ENCODE measurements at regions not wholly inside any gene's neighbourhood (a gene's known extent, or its start where the extent isn't known, plus 50 kb on each side); places are given as distances from the start of the nearest gene placed in this dataset.

DNA sequence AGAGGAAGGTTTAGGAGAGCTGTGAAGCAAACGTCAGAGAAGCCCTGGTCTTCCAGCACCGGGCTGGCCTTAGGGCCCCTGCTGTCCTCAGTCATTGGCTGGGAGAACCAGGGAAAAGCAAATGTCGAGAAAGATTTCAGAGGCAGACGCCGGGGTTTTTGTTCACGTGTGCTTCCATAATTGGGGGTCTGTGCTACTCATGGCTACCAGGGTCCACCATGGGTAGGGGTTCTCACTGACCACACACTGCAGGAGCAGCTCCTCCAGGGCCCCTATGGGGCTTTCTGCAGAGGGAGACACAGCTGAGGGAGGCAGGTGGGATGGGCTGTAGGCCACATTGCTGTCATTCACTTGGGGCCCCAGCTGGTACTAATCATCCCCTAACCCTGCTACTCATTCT lies 291.8 kb upstream of the FOXQ1 start:
- Histone ChIP-seq H3K4me3 (no peak overlapping the region), H3K27me3 (ENCODE audit: low read depth) (peaks cover 57% of the 10 kb centered on the region), H3K4me1 (no peaks in the 10 kb centered on the region), H3K36me3 (no peaks in the 10 kb centered on the region), H3K27ac (replicated peaks) (no peak overlapping the region), H3K9me3 (replicated peaks) (peaks cover 2% of the 10 kb centered on the region)
- TF ChIP-seq, protein P1, sequence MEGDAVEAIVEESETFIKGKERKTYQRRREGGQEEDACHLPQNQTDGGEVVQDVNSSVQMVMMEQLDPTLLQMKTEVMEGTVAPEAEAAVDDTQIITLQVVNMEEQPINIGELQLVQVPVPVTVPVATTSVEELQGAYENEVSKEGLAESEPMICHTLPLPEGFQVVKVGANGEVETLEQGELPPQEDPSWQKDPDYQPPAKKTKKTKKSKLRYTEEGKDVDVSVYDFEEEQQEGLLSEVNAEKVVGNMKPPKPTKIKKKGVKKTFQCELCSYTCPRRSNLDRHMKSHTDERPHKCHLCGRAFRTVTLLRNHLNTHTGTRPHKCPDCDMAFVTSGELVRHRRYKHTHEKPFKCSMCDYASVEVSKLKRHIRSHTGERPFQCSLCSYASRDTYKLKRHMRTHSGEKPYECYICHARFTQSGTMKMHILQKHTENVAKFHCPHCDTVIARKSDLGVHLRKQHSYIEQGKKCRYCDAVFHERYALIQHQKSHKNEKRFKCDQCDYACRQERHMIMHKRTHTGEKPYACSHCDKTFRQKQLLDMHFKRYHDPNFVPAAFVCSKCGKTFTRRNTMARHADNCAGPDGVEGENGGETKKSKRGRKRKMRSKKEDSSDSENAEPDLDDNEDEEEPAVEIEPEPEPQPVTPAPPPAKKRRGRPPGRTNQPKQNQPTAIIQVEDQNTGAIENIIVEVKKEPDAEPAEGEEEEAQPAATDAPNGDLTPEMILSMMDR (IDR thresholded peaks at IDR 0.05; ENCODE audit: borderline replicate concordance) = no peak
- intact Hi-C loops (cut with micrococcal nuclease) = no loop called here
- no peak for DNase-seq

DNA sequence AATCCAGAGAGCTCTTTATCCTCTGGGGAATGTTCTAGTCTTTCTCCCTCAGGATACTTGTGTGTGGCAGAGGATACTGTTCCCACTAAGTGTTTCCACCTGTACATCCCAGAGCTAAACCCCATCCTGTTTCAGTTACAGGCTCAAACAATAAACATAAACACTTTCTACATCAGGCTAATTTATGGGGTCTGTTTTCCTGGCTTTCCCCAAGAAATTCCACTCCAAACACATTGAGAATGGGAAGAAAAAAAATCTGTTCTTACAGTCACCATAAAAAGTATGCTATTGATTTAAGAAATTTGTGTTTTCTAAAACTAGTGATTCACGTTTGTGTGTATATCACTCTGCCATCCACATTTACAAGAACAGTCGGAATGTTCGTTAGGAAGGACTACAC lies 293.9 kb upstream of the FOXQ1 start:
- no peaks in the 10 kb centered on the region for H3K36me3 ChIP-seq
- peaks cover 2% of the 10 kb centered on the region for H3K9me3 ChIP-seq (replicated peaks)
- TF ChIP-seq, protein P1 (IDR thresholded peaks at IDR 0.05; ENCODE audit: borderline replicate concordance) = no peak
- H3K4me1 ChIP-seq = no peaks in the 10 kb centered on the region
- DNase-seq = no peak
- no peak overlapping the region for H3K27ac ChIP-seq (replicated peaks)
- no peak overlapping the region for H3K4me3 ChIP-seq
- intact Hi-C loops (cut with micrococcal nuclease) = no loop called here
- H3K27me3 ChIP-seq (ENCODE audit: low read depth) = peaks cover 43% of the 10 kb centered on the region

DNA sequence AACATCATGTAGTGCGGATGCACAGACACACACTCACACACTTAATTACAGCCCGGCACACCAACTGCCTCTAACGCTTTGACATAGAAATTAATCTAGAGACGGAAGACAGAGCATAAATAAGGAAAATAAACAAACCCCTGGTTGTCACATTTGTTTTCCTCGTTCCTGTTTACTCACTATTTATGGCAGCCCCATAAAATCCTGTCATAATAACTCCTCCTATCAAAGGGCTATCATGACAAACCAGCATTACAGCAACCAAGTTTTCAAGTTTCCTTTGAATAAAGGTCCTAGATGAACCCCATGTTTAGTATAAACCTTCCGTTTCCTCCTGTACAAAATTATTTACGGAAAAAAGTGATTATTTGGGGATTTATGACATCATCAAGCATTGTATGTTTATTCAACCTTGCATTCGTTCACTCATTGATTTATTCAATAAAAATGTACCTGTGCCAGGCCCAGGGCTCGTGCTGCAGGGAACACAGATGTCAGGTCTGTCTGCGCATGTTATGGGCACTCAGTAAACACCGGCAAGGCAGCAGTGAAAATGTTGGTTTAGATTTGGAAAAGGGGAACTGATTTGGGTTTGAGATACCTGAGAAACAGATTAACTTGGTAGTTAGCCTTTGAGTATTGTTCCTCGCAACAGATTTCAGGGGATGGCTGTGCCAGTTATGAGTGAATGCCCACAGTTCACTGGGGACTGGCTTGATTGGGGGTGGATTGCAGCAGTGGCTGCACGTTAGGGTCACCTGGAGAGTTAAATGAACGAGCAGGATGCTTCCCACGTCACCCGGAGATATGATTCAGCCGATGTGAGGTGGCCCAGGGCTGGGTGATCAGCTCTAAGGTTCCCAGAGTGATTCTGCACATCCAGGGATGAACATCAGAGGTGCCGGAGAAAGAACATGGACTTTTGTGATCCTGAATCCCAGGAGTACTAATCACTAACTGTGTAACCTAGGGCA lies 295.3 kb upstream of the FOXQ1 start:
- peaks cover 52% of the 10 kb centered on the region for H3K27me3 ChIP-seq (ENCODE audit: low read depth)
- H3K27ac ChIP-seq (replicated peaks) = no peak overlapping the region
- TF ChIP-seq, protein P1 (IDR thresholded peaks at IDR 0.05; ENCODE audit: borderline replicate concordance) = no peak
- peaks cover 5% of the 10 kb centered on the region for H3K9me3 ChIP-seq (replicated peaks)
- intact Hi-C loops (cut with micrococcal nuclease) = no loop called here
- no peak overlapping the region for H3K4me3 ChIP-seq
- DNase-seq = no peak
- H3K36me3 ChIP-seq = no peaks in the 10 kb centered on the region
- no peaks in the 10 kb centered on the region for H3K4me1 ChIP-seq

DNA sequence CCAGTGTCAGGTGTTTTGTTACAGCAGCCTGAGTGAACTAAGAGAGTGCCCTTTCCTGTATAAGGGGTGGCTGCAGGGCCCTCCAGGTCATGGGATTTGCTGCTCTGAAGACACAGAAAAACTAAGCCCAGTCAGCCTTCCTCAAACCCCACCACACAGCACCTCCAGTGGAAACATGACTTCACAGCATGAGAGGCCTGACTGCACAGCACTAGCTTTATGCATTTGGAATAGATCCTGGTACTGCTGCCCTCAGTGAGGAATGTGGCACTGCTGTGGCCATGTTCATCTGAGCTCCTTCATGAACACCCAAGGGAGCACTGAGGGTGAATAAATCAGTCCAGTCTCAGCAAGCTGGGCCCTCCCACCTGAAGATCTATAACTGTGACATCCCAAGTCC lies 296.1 kb upstream of the FOXQ1 start:
- H3K27ac ChIP-seq (replicated peaks) = no peak overlapping the region
- H3K4me3 ChIP-seq = no peak overlapping the region
- no peak for DNase-seq
- peaks cover 5% of the 10 kb centered on the region for H3K9me3 ChIP-seq (replicated peaks)
- no peaks in the 10 kb centered on the region for H3K4me1 ChIP-seq
- intact Hi-C loops (cut with micrococcal nuclease) = no loop called here
- H3K27me3 ChIP-seq (ENCODE audit: low read depth) = peaks cover 60% of the 10 kb centered on the region
- no peaks in the 10 kb centered on the region for H3K36me3 ChIP-seq
- TF ChIP-seq, protein P1 (IDR thresholded peaks at IDR 0.05; ENCODE audit: borderline replicate concordance) = no peak

DNA sequence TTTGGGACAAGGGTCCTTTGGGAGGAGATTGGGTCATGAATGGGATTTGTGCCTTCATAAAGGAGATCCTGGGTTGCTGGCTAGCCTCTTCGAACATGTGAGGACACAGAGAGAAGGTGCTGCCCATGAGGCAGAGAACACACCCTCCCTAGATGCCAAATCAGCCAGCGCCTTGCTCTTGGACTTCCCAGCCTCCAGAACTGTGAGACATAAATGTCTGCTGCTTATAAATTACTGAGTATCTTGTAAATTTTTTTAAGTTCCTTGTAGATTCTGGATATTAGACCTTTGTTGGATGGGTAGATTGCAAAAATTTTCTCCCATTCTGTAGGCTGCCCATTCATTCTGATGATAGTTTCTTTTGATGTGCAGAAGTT lies 297.5 kb upstream of the FOXQ1 start:
- no peak for DNase-seq
- TF ChIP-seq, protein P1 (IDR thresholded peaks at IDR 0.05; ENCODE audit: borderline replicate concordance) = no peak
- intact Hi-C loops (cut with micrococcal nuclease) = no loop called here

More for the DNA sequence above, 297.5 kb upstream of the FOXQ1 start:
- Histone ChIP-seq H3K36me3 (no peaks in the 10 kb centered on the region), H3K27ac (replicated peaks) (no peak overlapping the region), H3K4me1 (no peaks in the 10 kb centered on the region), H3K4me3 (no peak overlapping the region), H3K9me3 (replicated peaks) (peaks cover 5% of the 10 kb centered on the region), H3K27me3 (ENCODE audit: low read depth) (peaks cover 59% of the 10 kb centered on the region)

All from left ventricle myocardium inferior (tissue), 1 donor.